MCF 10A (cell line): ENCODE measurements at regions not wholly inside any gene's neighbourhood (a gene's known extent, or its start where the extent isn't known, plus 50 kb on each side); places are given as distances from the start of the nearest gene placed in this dataset.

Experiments used
- BruUV-seq: library from RNA; stranded (reverse); fragments of 400-500 nt; replicated peaks from 2 replicates; lab custom pipeline; 2021; lab: Mats Ljungman, UMichigan
- CTCF ChIA-PET: fragments of 300-600 bp; sonication (Branson Sonifier 250); formaldehyde crosslinking; extraction: SDS; loops from one replicate; lab custom pipeline; 2021; ENCODE audit warnings: antibody characterized with exemption, inconsistent platforms; lab: Yijun Ruan, JAX
- POLR2A ChIA-PET: fragments of 300-600, 350-650 bp; sonication (Branson Sonifier 250); formaldehyde crosslinking; extraction: SDS; loops from one replicate; lab custom pipeline; 2020; ENCODE audit warnings: antibody characterized with exemption, inconsistent platforms; lab: Yijun Ruan, JAX
- DNase-seq: peaks from one replicate; pipeline ENCODE4 v3.0.0-alpha.2; 2018; ENCODE audit not compliant: unreplicated experiment
- H3K27ac Mint-ChIP-seq: one replicate; pipeline ENCODE4 v1.8.0; 2022; ENCODE audit warnings: mild to moderate bottlenecking, low read depth, mixed read lengths; ENCODE audit not compliant: unreplicated experiment
- H3K27me3 Mint-ChIP-seq: one replicate; pipeline ENCODE4 v1.8.0; 2022; ENCODE audit warnings: mixed read lengths; ENCODE audit not compliant: insufficient read depth, unreplicated experiment
- H3K36me3 Mint-ChIP-seq: one replicate; pipeline ENCODE4 v1.8.0; 2022; ENCODE audit warnings: mild to moderate bottlenecking, moderate library complexity, mixed read lengths; ENCODE audit not compliant: insufficient read depth, unreplicated experiment
- H3K4me1 Mint-ChIP-seq: one replicate; pipeline ENCODE4 v1.8.0; 2022; ENCODE audit warnings: mixed read lengths; ENCODE audit not compliant: insufficient read depth, unreplicated experiment
- H3K4me3 Mint-ChIP-seq: one replicate; pipeline ENCODE4 v1.8.0; 2022; ENCODE audit warnings: mild to moderate bottlenecking, moderate library complexity, mixed read lengths; ENCODE audit not compliant: unreplicated experiment
- H3K9me3 Mint-ChIP-seq: one replicate; pipeline ENCODE4 v1.8.0; 2022; ENCODE audit warnings: mixed read lengths; ENCODE audit not compliant: unreplicated experiment
- CTCF ChIP-seq: fragments of 200-600 bp; IDR thresholded peaks from one replicate; pipeline ENCODE4 v1.8.0; 2022; ENCODE audit warnings: antibody characterized with exemption, mild to moderate bottlenecking; ENCODE audit not compliant: unreplicated experiment
- intact Hi-C: fragments of 100-400 bp; cut with micrococcal nuclease; formaldehyde crosslinking; loops from 2 replicates; pipeline ENCODE4 v1.14.1; 2022

GRCh38 chr2:83233326-83233725, 1225.8 kb downstream of the SUCLG1 start:
- Mint-ChIP-seq H3K27ac (no peak overlapping the region), H3K27me3 (no peaks in the 10 kb centered on the region), H3K4me3 (no peak overlapping the region), H3K36me3 (no peaks in the 10 kb centered on the region), H3K4me1 (no peaks in the 10 kb centered on the region), H3K9me3 (no peaks in the 10 kb centered on the region)
- intact Hi-C loops, result no loop called here
- BruUV-seq, result no TSS peak
- ChIA-PET POLR2A (no interaction called here), CTCF (interaction anchor here (0.6 to 1.4 kb wide), 4 partner anchors 12 to 1072 kb away, joined by 3 to 5 read pairs (median 3); no protein-coding TSS in a partner anchor)
- TF ChIP-seq CTCF, result no peak
- no peak for DNase-seq

- no peaks in the 10 kb centered on the region for H3K27me3 Mint-ChIP-seq
These were observed 1229.6 kb downstream of the SUCLG1 start for GRCh38 chr2:83229443-83229842.

DNA sequence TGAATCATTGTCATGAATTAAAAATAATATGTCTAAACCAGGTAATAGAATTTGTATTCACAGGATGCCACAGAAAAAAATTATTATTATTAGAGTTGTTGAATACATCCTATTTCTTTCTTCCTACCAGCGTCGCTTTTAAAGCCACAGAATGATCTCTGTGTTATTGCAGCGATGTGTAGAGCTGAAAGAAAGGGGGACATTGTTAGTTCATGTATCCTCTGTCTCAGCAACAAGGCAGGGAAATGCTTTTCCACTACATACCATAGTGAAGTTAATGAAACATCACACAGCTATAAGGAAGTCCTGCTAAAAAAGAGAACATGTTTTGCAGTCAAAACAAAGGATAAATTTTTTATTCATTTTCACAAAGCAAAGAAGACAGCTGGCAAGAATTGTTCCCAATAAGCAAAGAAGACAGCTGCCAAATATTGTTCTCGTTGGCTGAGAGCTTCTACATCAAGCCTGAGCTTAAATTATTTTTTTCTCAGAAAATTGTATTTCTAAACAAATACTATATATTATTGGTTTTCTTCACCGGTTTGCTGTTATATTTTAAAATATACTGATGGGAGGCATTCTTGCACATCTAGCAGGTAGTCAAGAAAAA, 1234.4 kb downstream of the SUCLG1 start:
- Mint-ChIP-seq H3K27ac (no peak overlapping the region), H3K9me3 (no peaks in the 10 kb centered on the region), H3K27me3 (no peaks in the 10 kb centered on the region), H3K4me1 (no peaks in the 10 kb centered on the region), H3K4me3 (no peak overlapping the region), H3K36me3 (no peaks in the 10 kb centered on the region)
- no TSS peak for BruUV-seq
- ChIA-PET POLR2A (interaction anchor here (0.7 kb wide), 1 partner anchor 288 kb away, joined by 3 read pairs; no protein-coding TSS in a partner anchor), CTCF (interaction anchor here (0.7 to 2.1 kb wide), 2 partner anchors 25 to 29 kb away, joined by 3 to 4 read pairs; no protein-coding TSS in a partner anchor)
- TF ChIP-seq CTCF, result no peak
- intact Hi-C loops, result no loop called here
- DNase-seq, result no peak

More at GRCh38 chr2:83229443-83229842, 1229.6 kb downstream of the SUCLG1 start:
- no peak for DNase-seq
- Mint-ChIP-seq H3K4me1 (no peaks in the 10 kb centered on the region), H3K27ac (no peak overlapping the region), H3K36me3 (no peaks in the 10 kb centered on the region), H3K9me3 (no peaks in the 10 kb centered on the region), H3K4me3 (no peak overlapping the region)
- intact Hi-C loops, result no loop called here
- no TSS peak for BruUV-seq
- no peak for TF ChIP-seq CTCF
- ChIA-PET POLR2A (interaction anchor here (0.6 kb wide), 1 partner anchor 991 kb away, joined by 3 read pairs; no protein-coding TSS in a partner anchor), CTCF (interaction anchor here (0.6 to 1.1 kb wide), 3 partner anchors 11 to 1098 kb away, joined by 3 to 4 read pairs (median 3); no protein-coding TSS in a partner anchor)

GRCh38 chr2:83221258-83221657, 1237.8 kb downstream of the SUCLG1 start:
- H3K27me3 Mint-ChIP-seq, result no peaks in the 10 kb centered on the region
- no peak overlapping the region for H3K27ac Mint-ChIP-seq
- H3K36me3 Mint-ChIP-seq, result no peaks in the 10 kb centered on the region
- POLR2A ChIA-PET, result no interaction called here
- H3K4me3 Mint-ChIP-seq, result no peak overlapping the region
- BruUV-seq, result no TSS peak
- no peak for TF ChIP-seq CTCF
- intact Hi-C loops, result no loop called here
- no peaks in the 10 kb centered on the region for H3K9me3 Mint-ChIP-seq
- CTCF ChIA-PET, result interaction anchor here (0.5 to 1.1 kb wide), 2 partner anchors 12 to 782 kb away, joined by 3 to 5 read pairs; no protein-coding TSS in a partner anchor
- DNase-seq, result peak; percentile 41
- no peaks in the 10 kb centered on the region for H3K4me1 Mint-ChIP-seq
